Upper lobe of left lung (tissue), 6 donors: ENCODE measurements at regions not wholly inside any gene's neighbourhood (a gene's known extent, or its start where the extent isn't known, plus 50 kb on each side); places are given as distances from the start of the nearest gene placed in this dataset.

Source experiments
- ATAC-seq, 2 donors: fragments of 200-7000 bp; cut with Tn5 transposase; one replicate each; pipeline ENCODE4 v1.9.1; 2022; ENCODE audit warnings: mild to moderate bottlenecking in 2 of 2, moderate library complexity in 2 of 2; ENCODE audit not compliant: low FRiP score in 2 of 2
- DNase-seq, 2 donors: peaks; one replicate each; pipeline ENCODE4 v3.0.0-alpha.2; 2019 to 2020
- H3K27ac ChIP-seq, 4 donors: fragments of 200-600 bp; sonication (generic); one replicate each; pipeline ENCODE4 v1.5.1; 2016 to 2019
- H3K27me3 ChIP-seq, 4 donors: fragments of 200-600 bp; sonication (generic); one replicate each; pipeline ENCODE4 v1.5.1; 2017 to 2019
- H3K36me3 ChIP-seq, 4 donors: fragments of 200-600 bp; sonication (generic); one replicate each; pipeline ENCODE4 v1.5.1; 2016 to 2019
- H3K4me1 ChIP-seq, 4 donors: fragments of 200-600 bp; sonication (generic); one replicate each; pipeline ENCODE4 v1.5.1; 2018 to 2019
- H3K4me3 ChIP-seq, 4 donors: fragments of 200-600 bp; sonication (generic); one replicate each; pipeline ENCODE4 v1.5.1; 2017 to 2019; ENCODE audit warnings: mild to moderate bottlenecking in 2 of 4, moderate library complexity in 1 of 4
- H3K9me3 ChIP-seq, 4 donors: fragments of 200-600 bp; sonication (generic); one replicate each; pipeline ENCODE4 v1.5.1; 2018 to 2019
- CTCF ChIP-seq, 6 experiments: fragments of 450-650 bp in 4 of 6; fragments of 200-600 bp in 2 of 6; sonication (generic) in 2 of 6; IDR thresholded peaks; one replicate each; pipeline ENCODE4 v1.5.1; 2016 to 2019; ENCODE audit warnings: antibody characterized with exemption in 6 of 6
- EP300 ChIP-seq, 4 donors: sonication (generic); formaldehyde crosslinking; IDR thresholded peaks; one replicate each; pipeline ENCODE4 v1.5.1; 2017; ENCODE audit warnings: antibody characterized with exemption in 4 of 4, control low read depth in 2 of 4
- POLR2A ChIP-seq, 4 donors: fragments of 450-650 bp; IDR thresholded peaks; one replicate each; pipeline ENCODE4 v1.5.1; 2016 to 2017; ENCODE audit warnings: antibody characterized with exemption in 4 of 4, mild to moderate bottlenecking in 2 of 4
- POLR2AphosphoS5 ChIP-seq, 2 donors: sonication (generic); formaldehyde crosslinking; IDR thresholded peaks; one replicate each; pipeline ENCODE4 v1.5.1; 2017; ENCODE audit warnings: antibody characterized with exemption in 2 of 2
- WGBS, 2 donors: methylation state at CpG; one replicate each; pipeline ENCODE4 v1.1.5; 2017 to 2018; 5-methylcytosine and 5-hydroxymethylcytosine counted together
- donor health status: DM: no; HTN: no; CAD: no; lungs with moderate emphysema.
- donor health status: DM: no; HTN: yes; CAD: no; lungs with severe emphysema.

DNA sequence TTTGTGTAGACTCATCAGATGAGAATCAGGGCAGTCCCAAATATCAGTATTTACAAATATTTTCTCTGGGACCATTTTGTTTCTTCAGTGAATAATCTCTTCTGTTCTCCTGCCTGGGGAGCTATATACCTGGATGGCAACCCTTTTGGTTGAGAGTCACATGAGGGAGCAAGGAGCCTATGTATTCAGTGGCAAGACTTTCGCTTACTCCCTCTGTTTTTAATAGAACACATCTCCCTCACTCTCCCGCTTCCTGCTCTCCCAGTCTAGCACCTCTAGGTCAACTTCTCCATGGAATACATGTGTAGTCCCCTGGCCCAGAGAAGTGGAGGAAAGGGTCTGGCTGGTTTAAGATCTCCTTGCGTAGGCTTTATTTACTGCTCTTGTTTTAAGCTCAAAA lies 600.3 kb downstream of the CCDC85A start:
- H3K36me3 ChIP-seq = no peaks in the 10 kb centered on the region
- WGBS, 2 donors = 78 to 86% methylated on average over 3 of the region's 3 CpGs
- no peak for TF ChIP-seq EP300 (IDR thresholded peaks at IDR 0.05)

GRCh38 chr2:56801214-56801613 lies 617.4 kb downstream of the CCDC85A start:
- Histone ChIP-seq H3K4me3 (no peak overlapping the region), H3K9me3 (no peaks in the 10 kb centered on the region), H3K27ac (no peak overlapping the region), H3K27me3 (no peaks in the 10 kb centered on the region), H3K36me3 (no peaks in the 10 kb centered on the region), H3K4me1 (no peaks in the 10 kb centered on the region)
- 90 to 91% methylated on average over 2 of the region's 2 CpGs for whole genome bisulfite sequencing, 2 donors
- TF ChIP-seq POLR2AphosphoS5 (IDR thresholded peaks at IDR 0.05) (no peak), POLR2A (IDR thresholded peaks at IDR 0.05) (no peak), EP300 (IDR thresholded peaks at IDR 0.05) (no peak), CTCF (IDR thresholded peaks at IDR 0.05) (no peak)
- ATAC-seq = no peak
- DNase-seq = no peak

More for the DNA sequence above, 600.3 kb downstream of the CCDC85A start:
- ATAC-seq = no peak
- no peak overlapping the region for H3K27ac ChIP-seq
- no peak for DNase-seq
- H3K4me1 ChIP-seq = no peaks in the 10 kb centered on the region
- no peak overlapping the region for H3K4me3 ChIP-seq
- H3K27me3 ChIP-seq = no peaks in the 10 kb centered on the region
- H3K9me3 ChIP-seq = no peaks in the 10 kb centered on the region

GRCh38 chr2:56801770-56802169 lies 618.0 kb downstream of the CCDC85A start:
- no peaks in the 10 kb centered on the region for H3K36me3 ChIP-seq
- no peak overlapping the region for H3K27ac ChIP-seq
- no peaks in the 10 kb centered on the region for H3K27me3 ChIP-seq
- DNase-seq (no peak), ATAC-seq (no peak)
- no peaks in the 10 kb centered on the region for H3K4me1 ChIP-seq
- 64 to 75% methylated on average over 3 of the region's 3 CpGs for WGBS, 2 donors
- no peak overlapping the region for H3K4me3 ChIP-seq
- H3K9me3 ChIP-seq = no peaks in the 10 kb centered on the region
- TF ChIP-seq POLR2AphosphoS5 (IDR thresholded peaks at IDR 0.05) = no peak
- TF ChIP-seq EP300 (IDR thresholded peaks at IDR 0.05) = no peak
- TF ChIP-seq POLR2A (IDR thresholded peaks at IDR 0.05) = no peak
- no peak for TF ChIP-seq CTCF (IDR thresholded peaks at IDR 0.05)

GRCh38 chr2:56803596-56803995 lies 619.8 kb downstream of the CCDC85A start:
- TF ChIP-seq POLR2A (IDR thresholded peaks at IDR 0.05) (no peak), CTCF (IDR thresholded peaks at IDR 0.05) (no peak), EP300 (IDR thresholded peaks at IDR 0.05) (no peak)
- no peaks in the 10 kb centered on the region for H3K4me1 ChIP-seq
- no peaks in the 10 kb centered on the region for H3K36me3 ChIP-seq
- no peak for ATAC-seq
- H3K4me3 ChIP-seq = no peak overlapping the region
- H3K9me3 ChIP-seq = no peaks in the 10 kb centered on the region
- no peak overlapping the region for H3K27ac ChIP-seq
- no peak for DNase-seq
- H3K27me3 ChIP-seq = no peaks in the 10 kb centered on the region
- 93 to 94% methylated on average over 3 of the region's 3 CpGs for WGBS, 2 donors

DNA sequence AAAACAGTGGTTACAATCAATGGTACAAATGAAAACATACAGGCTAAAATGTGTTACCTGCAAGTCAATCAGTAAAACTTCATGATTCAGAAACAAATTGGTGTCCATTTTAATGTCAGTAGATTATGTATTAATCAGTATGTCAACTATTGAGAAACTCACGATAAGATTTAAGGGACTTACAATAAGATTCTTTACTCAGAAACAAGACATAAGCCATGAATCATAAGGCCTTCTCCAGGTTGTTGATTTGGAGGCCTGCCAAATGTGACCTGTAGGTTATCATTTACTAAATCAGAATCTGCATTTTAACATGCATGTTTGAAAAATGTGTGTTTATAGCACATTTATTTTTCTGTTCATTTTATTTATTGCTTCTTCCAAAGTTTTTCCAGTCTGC lies 623.1 kb downstream of the CCDC85A start:
- Histone ChIP-seq H3K4me3 (no peak overlapping the region), H3K36me3 (no peaks in the 10 kb centered on the region), H3K27ac (no peak overlapping the region), H3K9me3 (no peaks in the 10 kb centered on the region), H3K4me1 (no peaks in the 10 kb centered on the region), H3K27me3 (no peaks in the 10 kb centered on the region)
- no peak for DNase-seq
- WGBS, 2 donors = 73 to 93% methylated on average over 1 of the region's 1 CpG
- no peak for ATAC-seq
- TF ChIP-seq EP300 (IDR thresholded peaks at IDR 0.05) (no peak), POLR2AphosphoS5 (IDR thresholded peaks at IDR 0.05) (no peak), CTCF (IDR thresholded peaks at IDR 0.05) (no peak), POLR2A (IDR thresholded peaks at IDR 0.05) (no peak)
